GM19351 (cell line): ENCODE measurements at regions not wholly inside any gene's neighbourhood (a gene's known extent, or its start where the extent isn't known, plus 50 kb on each side); places are given as distances from the start of the nearest gene placed in this dataset.
"Not testable (repeated sequence)": the region's sequence is repeated elsewhere in the genome, so short reads cannot be mapped to it uniquely, and the experiment has no call there.

ENCODE experiments used
- ATAC-seq: cut with Tn5 transposase; IDR thresholded peaks from one replicate; pipeline ENCODE4 v1.9.1; 2021; ENCODE audit warnings: mild to moderate bottlenecking, moderate library complexity; ENCODE audit not compliant: unreplicated experiment

DNA sequence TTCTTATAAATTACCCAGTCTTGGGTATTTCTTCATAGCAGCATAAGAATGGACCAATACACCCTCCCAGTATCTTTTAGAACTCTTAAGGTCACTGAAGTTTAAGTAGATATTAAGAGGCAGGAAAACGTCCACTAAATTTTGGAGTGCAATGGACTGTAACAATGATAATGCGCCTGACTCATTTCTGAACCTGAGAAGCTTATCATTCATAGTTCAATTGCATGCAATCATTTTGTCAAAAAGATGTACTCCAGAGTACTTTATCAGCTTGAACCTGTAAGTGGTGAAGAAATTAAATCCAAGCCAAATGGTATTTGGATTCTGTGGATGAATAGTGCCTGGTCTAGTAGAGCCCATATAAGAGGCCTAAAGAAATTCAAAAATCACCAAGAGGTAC, 196.5 kb upstream of the CDH9 start:
- ATAC-seq: no peak

DNA sequence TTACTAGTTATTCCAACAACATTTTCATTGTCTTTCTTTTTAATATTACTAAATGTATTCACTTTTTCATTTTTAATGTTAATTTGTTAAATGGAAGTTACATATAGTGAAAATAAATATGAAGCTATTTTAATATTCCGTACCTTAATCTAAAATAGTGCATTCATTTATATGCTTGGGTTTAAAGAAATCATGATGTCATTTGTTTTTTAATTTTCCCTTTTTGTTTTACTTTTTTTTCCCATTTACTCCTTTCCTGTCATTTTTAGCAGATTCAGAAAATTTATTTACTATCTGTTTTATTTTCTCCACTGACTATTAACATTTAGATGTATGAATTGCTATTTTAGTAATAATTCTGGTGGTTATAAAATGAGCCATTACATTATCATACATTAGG, 183.0 kb upstream of the CDH9 start:
- no peak for ATAC-seq

DNA sequence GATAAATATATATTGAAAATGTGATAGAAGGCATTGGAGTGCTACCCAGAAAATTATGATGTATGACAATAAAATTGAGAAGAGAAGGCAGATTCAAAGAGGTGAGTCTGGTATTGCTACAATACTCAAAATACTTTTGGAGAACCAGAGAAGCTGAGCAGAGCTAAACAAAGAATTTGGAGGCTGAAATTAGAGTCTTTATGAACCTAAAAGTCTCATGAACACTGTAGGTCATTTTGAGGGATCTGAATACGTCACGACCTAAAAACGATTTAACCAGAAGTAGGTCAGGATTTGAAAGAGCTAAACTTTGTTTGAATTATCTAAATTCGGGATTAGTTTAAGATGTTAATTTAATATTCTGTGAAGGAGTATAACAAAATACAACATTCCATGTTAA, 182.4 kb upstream of the CDH9 start:
- no peak for ATAC-seq

DNA sequence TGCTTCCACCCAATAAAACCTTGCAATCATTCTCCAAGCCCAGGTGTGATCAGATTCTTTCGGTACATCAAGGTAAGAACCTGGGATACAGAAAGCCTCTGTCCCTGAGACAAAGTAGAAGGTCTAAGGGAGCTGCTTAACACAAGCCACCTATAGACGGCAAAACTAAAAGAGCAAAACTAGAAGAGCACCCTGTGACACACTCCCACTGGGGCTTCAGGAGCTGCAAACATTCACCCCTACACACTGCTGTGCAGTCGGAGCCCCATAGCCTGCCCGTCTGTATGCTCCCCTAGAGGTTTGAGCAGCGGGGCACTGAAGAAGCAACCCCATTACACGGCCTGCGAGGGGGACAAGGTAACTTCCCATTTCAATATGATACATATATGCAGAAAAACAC, 179.6 kb upstream of the CDH9 start:
- ATAC-seq: no peak

DNA sequence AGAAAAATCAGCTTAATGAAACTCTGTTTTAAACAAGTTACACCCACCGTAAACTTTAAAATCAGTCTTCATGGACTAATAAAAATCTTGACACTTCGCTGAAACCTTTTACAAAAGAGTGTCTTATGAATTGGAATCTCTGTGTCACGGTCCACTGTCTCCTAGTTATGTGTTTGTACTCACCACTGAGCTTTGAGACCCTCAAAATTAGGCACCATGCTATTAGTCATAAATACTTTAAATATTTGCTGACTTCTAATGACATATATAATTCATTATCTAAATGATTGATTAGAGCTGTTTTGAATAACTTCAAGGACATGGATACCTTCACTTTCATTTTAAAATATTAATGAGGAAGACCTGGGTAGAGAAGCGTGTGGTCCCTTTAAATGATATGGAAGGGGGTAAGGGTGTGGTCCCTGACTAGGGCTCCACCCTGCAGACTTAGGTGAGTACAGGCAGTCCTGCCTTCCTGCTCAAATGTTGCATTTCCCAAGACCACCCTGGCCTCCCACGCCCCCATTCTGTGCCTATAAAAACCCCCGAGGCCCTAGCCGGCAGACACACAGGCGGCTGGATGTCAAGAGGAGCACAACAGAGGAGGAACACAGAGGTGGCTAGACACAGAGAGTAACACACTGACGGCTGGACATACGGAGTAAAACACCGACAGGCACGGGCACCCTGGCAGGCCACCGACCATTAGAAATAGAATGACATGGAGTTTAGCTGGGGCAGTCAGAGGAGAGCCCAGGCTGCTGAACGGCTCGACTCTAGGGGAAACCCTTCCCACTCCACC, 179.0 kb upstream of the CDH9 start:
- ATAC-seq: no peak

DNA sequence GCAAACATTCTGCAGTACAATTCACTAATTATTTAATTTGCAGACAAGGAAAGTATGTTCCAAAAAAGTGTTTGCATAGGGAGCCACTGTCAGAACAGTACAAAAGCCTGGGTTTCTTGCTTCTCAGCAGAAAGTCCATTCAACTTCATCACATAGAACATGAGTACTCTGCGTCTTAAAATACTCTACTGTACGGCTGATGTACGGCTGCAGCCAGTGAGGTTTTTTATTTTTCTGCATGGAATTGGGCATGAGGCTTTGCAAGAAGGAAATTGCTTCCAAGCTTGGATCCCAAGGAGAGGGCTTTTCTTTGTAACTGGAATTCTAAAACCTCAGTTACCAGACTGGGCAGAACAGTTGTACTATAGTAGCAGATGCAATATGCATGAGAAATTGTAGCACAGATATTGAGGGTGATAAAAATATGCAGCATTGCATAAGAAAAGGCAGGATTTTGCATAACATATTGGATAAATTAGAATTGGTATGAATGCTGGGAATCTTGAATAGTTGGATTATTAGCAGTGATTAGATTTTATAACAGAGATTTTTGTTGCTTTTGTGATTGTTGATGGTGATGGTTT, 178.1 kb upstream of the CDH9 start:
- no peak for ATAC-seq

DNA sequence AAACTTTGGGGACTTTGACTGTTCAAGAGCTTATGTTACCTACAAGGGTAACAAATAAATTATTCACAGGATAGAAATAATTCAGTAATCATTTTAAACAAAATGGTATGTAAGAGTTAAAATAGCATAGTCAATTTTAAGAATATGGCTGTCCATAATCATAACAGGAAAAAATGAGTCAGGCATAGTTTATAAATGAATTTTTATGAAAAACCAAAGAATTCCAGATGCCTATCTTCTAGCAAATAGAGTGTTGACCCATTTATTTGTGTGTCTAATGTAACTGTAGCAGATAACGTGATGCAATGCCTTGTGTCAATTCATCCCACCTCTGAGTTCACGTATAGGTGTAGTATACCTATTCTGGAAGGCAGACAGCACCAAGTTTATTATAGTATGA, 169.7 kb upstream of the CDH9 start:
- ATAC-seq: no peak

DNA sequence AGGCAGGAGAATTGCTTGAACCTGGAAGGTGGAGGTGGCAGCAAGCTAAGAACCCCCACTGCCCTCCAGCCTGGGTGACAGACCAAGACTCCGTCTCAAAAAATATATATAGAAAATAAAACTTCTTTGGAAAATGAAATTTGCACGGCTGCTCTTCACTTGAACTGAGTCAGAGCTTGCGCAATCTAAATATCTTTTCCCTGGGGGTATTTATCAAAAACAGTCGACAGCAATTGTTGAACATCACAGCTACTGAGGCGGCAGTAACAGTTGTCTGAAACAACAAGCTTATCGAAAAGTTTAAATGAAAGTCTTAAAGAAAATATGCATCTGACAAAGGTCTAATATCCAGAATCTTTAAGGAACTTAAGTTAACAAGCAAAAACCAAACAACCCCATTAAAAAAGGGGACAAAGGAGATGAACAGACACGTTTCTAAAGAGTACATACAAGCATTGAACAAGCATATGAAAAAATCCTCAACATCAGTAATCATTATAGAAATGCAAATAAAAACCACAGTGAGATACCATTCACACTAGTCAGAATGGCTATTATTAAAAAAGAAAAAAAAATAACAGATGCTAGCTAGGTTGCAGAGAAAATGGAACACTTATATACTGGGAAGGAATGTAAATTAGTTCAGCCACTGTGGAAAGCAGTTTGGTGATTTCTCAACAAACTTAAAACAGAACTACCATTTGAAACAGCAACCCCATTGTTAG, 153.6 kb upstream of the CDH9 start:
- no peak for ATAC-seq

DNA sequence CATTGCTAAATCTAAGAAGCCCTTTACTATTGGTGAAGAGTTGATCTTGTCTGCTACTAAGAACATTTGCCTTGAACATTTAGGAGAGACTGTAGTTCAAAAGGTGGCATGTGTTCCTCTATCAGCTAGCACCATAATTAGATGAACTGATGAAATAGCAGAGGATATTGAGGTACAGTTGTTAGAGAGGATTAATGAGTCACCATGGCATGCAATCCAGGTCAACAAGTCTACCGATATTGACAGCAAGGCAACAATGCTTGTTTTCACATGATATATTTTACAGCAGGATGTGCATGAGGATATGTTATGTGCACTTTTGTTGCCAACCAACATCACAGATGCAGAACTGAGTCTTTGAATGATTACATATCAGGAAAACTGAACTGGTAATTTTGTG, 134.3 kb upstream of the CDH9 start:
- ATAC-seq: no peak

DNA sequence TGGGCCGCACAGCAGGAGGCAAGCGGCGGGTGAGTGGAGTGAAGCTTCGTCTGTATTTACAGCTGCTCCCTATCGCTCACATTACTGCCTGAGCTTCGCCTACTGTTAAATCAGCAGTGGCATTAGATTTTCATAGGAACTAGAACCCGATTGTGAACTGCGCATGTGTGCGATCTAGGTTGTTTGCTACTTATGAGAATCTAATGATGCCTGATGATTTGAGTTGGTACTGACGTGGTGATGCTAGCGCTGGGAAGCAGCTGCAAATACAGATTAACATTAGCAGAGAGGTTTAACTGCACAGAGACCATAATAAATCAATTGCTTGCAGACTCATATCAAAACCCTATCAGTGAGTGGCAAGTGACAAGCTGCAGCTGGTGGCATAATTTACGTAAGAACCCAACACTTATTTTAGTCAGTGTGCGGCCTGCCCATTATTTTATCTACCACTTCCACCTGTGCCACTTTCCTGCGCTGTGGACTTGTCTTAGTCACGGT, 133.4 kb upstream of the CDH9 start:
- ATAC-seq: no peak

DNA sequence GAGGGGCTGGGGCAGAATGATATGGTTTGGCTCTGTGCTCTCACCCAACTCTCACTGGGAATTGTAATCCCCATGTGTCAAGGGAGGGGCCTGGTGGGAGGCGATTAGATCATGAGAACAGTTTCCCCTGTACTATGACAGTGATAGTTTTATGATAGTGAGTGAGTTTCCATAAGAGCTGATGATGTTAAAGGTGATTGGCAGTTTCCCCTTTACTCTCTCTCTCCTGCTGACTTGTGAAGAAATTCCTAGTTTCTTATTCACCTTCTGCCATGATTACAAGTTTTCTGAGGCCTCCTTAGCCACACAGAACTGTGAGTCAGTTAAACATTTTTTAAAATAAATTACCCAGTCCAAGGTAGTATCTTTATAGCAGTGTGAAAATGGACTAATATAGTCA, 120.4 kb upstream of the CDH9 start:
- no peak for ATAC-seq

DNA sequence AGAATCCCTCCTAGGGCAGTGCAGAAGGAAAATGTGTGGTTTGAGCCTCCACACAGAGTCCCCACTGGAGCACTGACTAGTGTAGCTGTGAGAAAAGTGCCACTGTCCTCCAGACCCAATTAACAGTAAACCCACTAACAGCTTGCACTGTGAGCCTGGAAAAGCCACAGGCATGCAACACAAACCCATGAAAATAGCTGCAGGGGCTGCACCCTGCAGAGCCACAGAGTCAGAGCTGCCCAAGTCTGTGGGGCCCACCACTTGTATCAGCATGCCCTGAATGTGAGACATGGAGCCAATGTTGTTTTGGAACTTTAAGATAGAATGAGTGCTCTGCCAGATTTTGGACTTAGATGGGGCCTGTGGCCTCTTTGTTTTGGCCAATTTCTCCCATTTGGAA, 119.8 kb upstream of the CDH9 start:
- no peak for ATAC-seq

DNA sequence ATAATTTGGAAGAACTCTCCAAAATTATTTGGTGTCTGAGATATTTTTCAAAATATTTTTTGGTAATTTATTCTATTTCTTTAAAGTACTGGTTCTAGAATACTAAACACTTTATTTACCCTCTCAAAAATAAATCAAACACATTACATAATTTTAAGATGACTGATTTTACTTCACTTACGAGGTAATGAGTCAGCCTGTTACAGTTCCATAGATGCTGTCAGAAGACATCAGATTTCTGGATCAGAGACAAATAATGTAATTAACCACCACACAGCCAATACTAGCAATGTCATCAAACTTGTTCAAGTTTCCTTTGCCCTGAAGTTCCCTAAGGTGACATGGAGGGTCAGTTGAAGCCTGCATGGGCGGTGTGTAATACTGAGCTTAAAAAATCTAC, 106.1 kb upstream of the CDH9 start:
- ATAC-seq: no peak

DNA sequence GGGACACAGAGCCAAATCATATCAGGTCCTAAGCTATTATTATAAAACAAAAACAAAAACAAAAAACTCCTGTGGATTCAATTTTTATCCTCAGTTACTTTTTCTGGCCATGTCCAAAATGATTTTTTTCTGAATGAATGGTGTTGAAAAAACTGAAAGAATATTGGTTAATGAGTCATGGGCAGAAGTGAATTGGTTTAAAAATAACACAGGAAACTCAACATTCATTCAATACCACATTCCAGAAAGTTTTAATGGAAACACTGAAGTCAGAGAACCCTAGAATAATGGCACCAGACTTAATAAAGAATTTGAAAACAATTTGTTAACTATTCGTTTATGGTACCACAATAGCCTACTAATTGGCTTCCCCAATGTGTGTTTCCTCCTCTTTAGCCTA, 102.4 kb upstream of the CDH9 start:
- no peak for ATAC-seq

DNA sequence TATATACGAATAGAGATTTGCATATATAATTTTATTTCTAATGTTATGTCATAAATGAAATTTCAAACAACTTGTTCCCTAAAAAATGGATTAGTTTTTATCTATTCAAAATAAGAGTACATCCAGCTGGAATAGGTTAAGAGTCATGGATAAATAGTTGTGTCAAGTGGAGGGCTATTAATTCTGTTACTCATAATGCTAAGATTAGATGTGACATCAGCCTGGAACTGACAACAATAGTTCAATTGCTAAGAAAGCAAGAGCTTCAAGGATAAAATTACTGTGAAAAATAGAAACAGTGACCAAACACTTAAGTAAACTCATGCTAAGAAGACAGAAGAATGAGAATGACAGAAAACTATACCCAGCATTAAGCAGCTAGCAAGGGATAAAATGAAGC, 92.2 kb upstream of the CDH9 start:
- ATAC-seq: no peak

DNA sequence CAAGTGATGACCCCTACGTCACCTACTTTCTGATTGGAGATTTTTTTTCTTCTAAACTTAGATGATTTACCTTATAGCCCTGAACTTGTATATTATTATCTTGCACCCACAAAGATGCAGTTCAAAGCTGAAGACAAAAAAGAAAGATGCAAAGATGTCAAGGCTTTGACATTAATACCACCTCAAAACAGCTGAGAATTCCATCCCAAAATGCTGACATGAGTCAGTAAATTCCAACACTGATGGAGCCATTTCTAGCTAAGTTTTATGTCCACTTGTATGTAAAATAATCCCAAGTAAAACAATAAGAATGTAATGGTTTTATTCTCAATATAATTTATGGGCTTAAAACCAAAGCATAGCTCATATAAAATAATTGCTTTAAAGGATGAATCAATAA, 91.5 kb upstream of the CDH9 start:
- no peak for ATAC-seq

DNA sequence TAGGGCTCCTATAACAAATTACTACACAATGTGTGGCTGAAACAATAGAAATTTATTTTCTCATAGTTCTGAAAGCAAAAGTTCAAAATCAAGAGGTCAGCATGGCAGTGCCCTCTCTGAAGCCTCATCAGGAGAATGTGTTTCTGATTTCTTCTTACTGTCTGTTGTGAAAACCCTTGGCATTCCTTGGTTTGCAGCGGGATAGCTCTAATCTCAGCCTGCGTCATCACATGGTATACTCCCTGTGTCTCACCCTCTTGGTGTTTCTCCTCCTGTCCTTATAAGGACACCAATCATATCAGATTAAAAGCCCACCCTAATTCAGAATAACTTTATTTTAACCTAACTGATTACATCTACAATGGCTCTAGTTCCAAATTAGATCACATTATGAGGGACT, 87.5 kb upstream of the CDH9 start:
- ATAC-seq: no peak

DNA sequence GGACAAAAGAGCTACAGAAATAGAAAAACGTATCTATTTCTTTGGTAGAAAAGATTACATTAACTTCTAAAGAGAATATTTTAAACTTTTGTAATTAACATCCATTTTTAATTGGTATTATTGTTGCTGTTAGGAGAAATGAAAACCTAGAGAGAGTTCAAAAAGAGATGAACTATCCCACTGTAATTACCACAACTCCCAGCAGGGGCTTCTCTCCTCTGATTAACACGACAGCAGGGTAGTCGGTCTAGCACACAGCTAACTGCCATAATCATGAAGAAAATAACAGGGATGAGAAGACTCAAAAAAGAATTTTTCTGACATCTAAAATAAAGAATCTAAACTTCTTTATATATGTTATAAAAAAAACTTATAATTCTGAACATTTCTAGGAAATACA, 86.2 kb upstream of the CDH9 start:
- no peak for ATAC-seq

DNA sequence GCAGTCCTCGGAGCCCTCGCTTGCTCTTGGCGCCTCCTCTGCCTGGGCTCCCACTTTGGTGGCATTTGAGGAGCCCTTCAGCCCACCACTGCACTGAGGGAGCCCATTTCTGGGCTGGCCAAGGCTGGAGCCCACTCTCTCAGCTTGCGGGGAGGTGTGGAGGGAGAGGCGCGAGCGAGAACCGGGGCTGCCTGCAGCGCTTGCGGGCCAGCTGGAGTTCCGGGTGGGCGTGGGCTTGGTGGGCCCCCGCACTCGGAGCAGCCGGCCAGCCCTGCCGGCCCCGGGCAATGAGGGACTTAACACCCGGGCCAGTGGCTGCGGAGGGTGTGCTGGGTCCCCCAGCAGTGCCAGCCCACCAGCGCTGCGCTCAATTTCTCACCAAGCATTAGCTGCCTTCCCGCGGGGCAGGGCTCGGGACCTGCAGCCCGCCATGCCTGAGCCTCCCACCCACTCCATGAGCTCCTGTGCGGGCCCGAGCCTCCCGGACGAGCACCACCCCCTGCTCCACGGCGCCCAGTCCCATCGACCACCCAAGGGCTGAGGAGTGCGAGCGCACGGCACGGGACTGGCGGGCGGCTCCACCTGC, 81.4 kb upstream of the CDH9 start:
- not testable (repeated sequence) for ATAC-seq

DNA sequence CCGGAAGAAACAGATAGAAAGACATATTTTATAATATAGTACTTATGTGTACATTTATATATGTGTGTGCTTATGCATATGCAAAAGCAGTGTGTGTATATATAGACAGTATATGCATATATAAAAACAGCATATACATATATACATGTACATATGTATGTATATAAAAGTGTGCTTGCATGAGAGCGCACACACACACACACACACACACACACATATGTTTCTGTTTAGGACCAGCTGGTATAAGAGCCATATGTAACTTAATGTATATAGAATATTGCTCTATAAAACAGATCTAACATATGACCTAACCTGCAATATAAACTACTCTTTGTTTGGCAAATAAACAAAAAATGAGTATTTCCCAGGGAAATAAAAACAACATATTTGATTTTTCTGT, 65.1 kb upstream of the CDH9 start:
- ATAC-seq: no peak

DNA sequence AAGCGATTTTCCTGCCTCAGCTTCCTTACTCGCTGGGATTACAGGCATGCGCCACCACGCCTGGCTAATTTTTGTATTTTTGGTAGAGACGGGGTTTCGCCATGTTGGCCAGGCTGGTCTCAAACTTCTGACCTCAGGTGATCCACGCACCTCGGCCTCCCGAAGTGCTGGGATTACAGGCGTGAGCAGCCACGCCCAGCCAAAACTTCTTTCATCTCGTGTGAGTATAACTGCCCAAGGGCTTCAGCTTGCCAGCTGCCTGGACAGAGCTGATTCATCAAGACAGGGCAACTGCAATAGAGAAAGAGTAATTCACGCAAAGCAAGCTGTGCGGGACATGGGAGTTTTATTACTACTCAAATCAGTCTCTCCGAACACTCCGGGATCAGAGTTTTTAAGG, 57.4 kb upstream of the CDH9 start:
- ATAC-seq: not testable (repeated sequence)

DNA sequence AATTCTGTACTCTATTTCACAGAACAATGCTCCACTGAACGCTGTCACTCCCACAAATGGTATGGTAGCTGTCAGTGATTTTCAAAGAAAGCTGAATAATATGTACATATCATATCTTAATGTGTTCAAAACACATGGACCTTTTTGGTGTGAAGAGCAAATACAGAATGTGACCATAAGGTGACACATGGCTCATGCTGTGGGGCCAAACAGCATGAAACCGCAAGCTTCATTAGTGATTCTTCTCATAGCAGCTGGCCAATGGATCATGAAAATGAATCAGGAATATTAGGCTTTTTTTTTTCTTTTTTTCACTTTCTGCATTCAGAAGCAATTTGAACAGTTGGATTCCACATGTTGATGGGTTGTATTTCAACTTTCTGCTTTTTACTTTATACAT, 54.9 kb upstream of the CDH9 start:
- ATAC-seq: no peak
